22Rv1 (cell line): ENCODE measurements at regions not wholly inside any gene's neighbourhood (a gene's known extent, or its start where the extent isn't known, plus 50 kb on each side); places are given as distances from the start of the nearest gene placed in this dataset.

Experiments used
- H3K27ac ChIP-seq: fragments of 450-650 bp; 2 replicates; pipeline ENCODE4 v1.5.1; 2017
- CTCF ChIP-seq: fragments of 450-650 bp; IDR thresholded peaks from 2 replicates; pipeline ENCODE4 v1.5.1; 2017; ENCODE audit warnings: mild to moderate bottlenecking
- ZFX ChIP-seq: fragments of 450-650 bp; IDR thresholded peaks from 2 replicates; pipeline ENCODE4 v1.6.1; 2017; ENCODE audit warnings: antibody characterized with exemption, borderline replicate concordance

- H3K27ac ChIP-seq = no peak overlapping the region
- TF ChIP-seq ZFX (no peak), CTCF (no peak)
These were observed 158.6 kb upstream of the CD180 start for GRCh38 chr5:67355120-67355713.

DNA sequence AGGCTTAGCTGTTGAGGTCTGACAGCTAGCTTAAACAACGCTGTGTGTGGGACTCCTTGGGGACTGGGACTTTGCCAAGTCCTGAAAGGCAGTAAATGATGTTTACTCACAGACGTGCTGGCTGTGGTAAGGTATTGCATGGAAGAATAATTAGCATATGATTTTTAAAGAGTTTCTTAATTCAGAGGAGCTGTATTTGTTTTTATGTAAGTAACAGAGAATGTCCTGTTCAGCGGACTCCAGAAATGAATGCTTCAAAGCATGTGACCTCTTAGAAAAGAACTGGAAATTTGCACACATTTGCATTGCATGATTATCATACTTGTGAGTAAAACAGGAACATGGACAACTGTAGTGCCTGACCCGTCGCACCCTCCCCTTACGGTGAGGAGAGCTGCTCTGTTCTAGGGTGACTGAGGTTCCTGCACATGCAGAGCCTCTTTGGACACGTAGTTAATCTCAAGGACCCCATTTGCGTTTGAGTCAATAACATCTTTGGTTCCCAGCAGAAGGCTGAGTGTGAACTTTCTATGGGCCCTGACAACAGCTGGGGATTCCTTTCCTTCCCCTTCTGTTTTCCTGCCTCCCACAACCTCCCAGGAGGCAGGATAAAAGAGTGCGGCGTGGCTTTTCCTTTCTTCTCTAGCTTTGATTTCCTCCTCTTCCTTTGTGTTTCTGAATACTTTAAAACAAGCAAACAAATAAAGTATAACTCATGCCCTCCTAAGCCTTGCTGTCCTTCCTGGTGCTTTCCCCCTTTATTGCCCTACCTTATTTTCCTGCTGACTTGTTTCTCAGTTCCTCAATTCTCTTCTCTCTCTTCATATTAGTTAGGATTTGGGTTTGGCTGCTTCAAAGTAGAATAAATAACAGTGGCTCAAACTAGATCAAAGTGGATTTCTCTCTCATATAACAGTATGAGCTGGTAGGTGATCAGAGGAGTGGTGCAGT is 157.2 kb upstream of the CD180 start:
- no peak overlapping the region for H3K27ac ChIP-seq
- TF ChIP-seq CTCF (no peak), ZFX (no peak)

DNA sequence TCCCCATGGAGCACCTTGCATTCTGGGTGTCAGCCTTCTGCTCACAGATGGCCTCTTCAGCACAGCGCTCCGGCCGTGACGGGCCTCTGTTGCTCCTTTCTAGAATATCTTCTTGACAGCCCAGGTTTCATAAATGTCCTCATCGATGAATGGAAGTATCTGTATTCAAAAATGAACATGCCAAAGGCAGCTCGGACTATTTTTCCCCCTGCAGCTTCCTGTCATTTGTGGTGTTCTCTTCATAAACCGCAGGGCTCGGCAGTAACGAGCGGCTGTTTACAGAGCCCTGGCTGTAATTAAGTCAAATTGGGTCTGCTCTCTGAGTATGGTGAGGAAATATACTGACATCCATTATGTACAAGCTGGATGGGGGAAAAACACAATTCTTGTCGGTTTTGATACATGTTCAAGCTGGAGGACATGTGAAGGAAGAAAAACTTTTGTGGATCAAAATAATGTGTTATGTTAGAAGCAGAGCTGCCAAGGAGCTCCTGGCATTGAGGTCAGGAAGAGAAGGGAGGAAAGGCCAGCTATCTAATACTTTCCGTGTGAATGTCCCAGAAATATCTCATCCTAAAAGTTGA is 154.1 kb upstream of the CD180 start:
- TF ChIP-seq CTCF = no peak
- TF ChIP-seq ZFX = no peak
- H3K27ac ChIP-seq = no peak overlapping the region

GRCh38 chr5:67350185-67350584 is 153.6 kb upstream of the CD180 start:
- H3K27ac ChIP-seq = no peak overlapping the region
- TF ChIP-seq CTCF = no peak
- no peak for TF ChIP-seq ZFX

DNA sequence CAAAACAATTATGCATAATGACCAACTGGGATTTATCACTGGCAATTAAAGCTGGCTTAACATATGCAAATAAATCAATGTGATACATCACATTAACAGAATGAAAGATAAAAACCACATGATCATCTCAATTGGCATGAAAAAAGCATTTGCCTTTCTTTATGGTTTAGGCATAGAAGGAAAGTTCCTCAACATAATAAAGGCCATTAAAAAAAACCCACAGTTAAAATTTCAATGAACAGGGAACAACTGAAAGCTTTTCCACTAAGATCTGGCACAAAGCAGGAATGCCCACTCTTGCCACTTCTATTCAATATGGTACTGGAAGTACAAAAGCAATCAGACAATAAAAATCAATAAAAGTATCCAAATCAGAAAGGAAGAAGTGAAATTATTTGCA is 151.2 kb upstream of the CD180 start:
- H3K27ac ChIP-seq = no peak overlapping the region
- TF ChIP-seq CTCF (no peak), ZFX (no peak)

DNA sequence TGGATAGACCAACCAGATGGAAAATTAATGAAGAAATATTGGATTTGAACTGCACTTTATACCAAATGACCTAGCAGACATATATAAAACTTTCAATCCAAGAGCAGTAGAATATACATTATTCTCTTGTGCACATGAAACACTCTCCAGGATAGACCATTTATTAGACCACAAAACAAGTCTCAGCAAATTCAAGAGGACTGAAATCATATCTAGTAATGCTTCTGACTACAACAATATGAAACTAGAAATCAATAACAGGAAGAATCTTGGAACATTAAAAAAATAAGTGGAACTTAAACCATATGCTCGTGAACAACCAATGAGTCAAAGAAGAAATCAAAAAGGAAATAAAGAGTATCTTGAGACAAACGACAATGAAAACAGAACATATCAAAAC is 150.0 kb upstream of the CD180 start:
- no peak for TF ChIP-seq CTCF
- no peak for TF ChIP-seq ZFX
- H3K27ac ChIP-seq = no peak overlapping the region

DNA sequence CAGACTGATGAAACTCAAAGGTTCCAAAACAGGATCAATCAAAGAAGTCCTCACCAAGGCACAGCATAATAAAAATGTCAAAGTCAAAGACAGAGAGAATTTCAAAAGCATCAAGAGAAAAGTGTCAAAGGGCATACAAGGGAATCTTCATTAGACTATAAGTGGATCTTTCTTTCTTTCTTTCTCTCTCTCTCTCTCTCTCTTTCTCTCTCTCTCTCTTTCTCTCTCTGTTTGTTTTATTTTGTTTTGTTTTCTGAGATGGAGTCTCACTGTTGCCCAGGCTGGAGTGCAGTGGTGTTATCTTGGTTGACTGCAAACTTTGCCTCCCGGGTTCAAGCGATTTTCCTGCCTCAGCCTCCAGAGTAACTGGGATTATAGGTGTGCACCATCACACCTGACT is 148.3 kb upstream of the CD180 start:
- H3K27ac ChIP-seq = no peak overlapping the region
- no peak for TF ChIP-seq CTCF
- no peak for TF ChIP-seq ZFX
